ENCODE measurements at regions not wholly inside any gene's neighbourhood (a gene's known extent, or its start where the extent isn't known, plus 50 kb on each side); places are given as distances from the start of the nearest gene placed in this dataset.

- no peak for DNase-seq
Measured at GRCh38 chr13:88103824-88104223, 432.7 kb downstream of the SLITRK5 start.

- DNase-seq = no peak
Measured at GRCh38 chr13:88104576-88104975, 433.4 kb downstream of the SLITRK5 start.

GRCh38 chr13:88107570-88107969, 436.4 kb downstream of the SLITRK5 start:
- DNase-seq = no peak

GRCh38 chr13:88112526-88112925, 441.4 kb downstream of the SLITRK5 start:
- DNase-seq = no peak

GRCh38 chr13:88115976-88116375, 444.8 kb downstream of the SLITRK5 start:
- no peak for DNase-seq

GRCh38 chr13:88118952-88119351, 447.8 kb downstream of the SLITRK5 start:
- DNase-seq = no peak

GRCh38 chr13:88124142-88124541, 453.0 kb downstream of the SLITRK5 start:
- no peak for DNase-seq

GRCh38 chr13:88125055-88125454, 453.9 kb downstream of the SLITRK5 start:
- DNase-seq = no peak

- no peak for DNase-seq
Measured at GRCh38 chr13:88136098-88136790, 465.1 kb downstream of the SLITRK5 start.

- DNase-seq = no peak
Measured at GRCh38 chr13:88142653-88143052, 471.5 kb downstream of the SLITRK5 start.

- DNase-seq = no peak
Measured at GRCh38 chr13:88144580-88144979, 473.4 kb downstream of the SLITRK5 start.

- no peak for DNase-seq
Measured at GRCh38 chr13:88153353-88153752, 482.2 kb downstream of the SLITRK5 start.

GRCh38 chr13:88154001-88154400, 482.8 kb downstream of the SLITRK5 start:
- DNase-seq = no peak

- no peak for DNase-seq
Measured at GRCh38 chr13:88162076-88162702, 491.0 kb downstream of the SLITRK5 start.

GRCh38 chr13:88176231-88176630, 505.1 kb downstream of the SLITRK5 start:
- no peak for DNase-seq

- DNase-seq = no peak
Measured at GRCh38 chr13:88183440-88183839, 512.3 kb downstream of the SLITRK5 start.

- no peak for DNase-seq
Measured at GRCh38 chr13:88188986-88189385, 517.8 kb downstream of the SLITRK5 start.

- no peak for DNase-seq
Measured at GRCh38 chr13:88189728-88190127, 518.6 kb downstream of the SLITRK5 start.

GRCh38 chr13:88196106-88196505, 524.9 kb downstream of the SLITRK5 start:
- no peak for DNase-seq

- DNase-seq = no peak
Measured at GRCh38 chr13:88217372-88217771, 546.2 kb downstream of the SLITRK5 start.

- no peak for DNase-seq
Measured at GRCh38 chr13:88217883-88218282, 546.7 kb downstream of the SLITRK5 start.

- DNase-seq = no peak
Measured at GRCh38 chr13:88223958-88224357, 552.8 kb downstream of the SLITRK5 start.

GRCh38 chr13:88235441-88235840, 564.3 kb downstream of the SLITRK5 start:
- no peak for DNase-seq

GRCh38 chr13:88246239-88246638, 575.1 kb downstream of the SLITRK5 start:
- peak; percentile 29 for DNase-seq

GRCh38 chr13:88248393-88248792, 577.2 kb downstream of the SLITRK5 start:
- no peak for DNase-seq
